SJSA1 (cell line): ENCODE measurements at regions not wholly inside any gene's neighbourhood (a gene's known extent, or its start where the extent isn't known, plus 50 kb on each side); places are given as distances from the start of the nearest gene placed in this dataset.
"Not testable (repeated sequence)": the region's sequence is repeated elsewhere in the genome, so short reads cannot be mapped to it uniquely, and the experiment has no call there.

Experiments
- DNase-seq, 2 experiments: peaks; one replicate each; pipeline ENCODE4 v3.0.0-alpha.2; 2015 to 2020; ENCODE audit warnings: low spot score in 2 of 2, low read depth in 1 of 2
- H3K27ac ChIP-seq: fragments of 250-450 bp; sonication (Bioruptor Pico); 2 replicates; pipeline ENCODE4 v1.5.1; 2020; ENCODE audit warnings: mild to moderate bottlenecking, moderate library complexity
- H3K27me3 ChIP-seq: fragments of 250-450 bp; sonication (Bioruptor Pico); replicated peaks from 2 replicates; pipeline ENCODE4 v1.5.1; 2020; ENCODE audit warnings: mild to moderate bottlenecking, moderate library complexity
- H3K36me3 ChIP-seq: fragments of 250-450 bp; sonication (Bioruptor Pico); 2 replicates; pipeline ENCODE4 v1.5.1; 2020; ENCODE audit warnings: mild to moderate bottlenecking
- H3K4me1 ChIP-seq: fragments of 250-450 bp; sonication (Bioruptor Pico); replicated peaks from 2 replicates; pipeline ENCODE4 v1.6.1; 2021; ENCODE audit warnings: mild to moderate bottlenecking
- H3K4me3 ChIP-seq: fragments of 250-450 bp; sonication (Bioruptor Pico); 2 replicates; pipeline ENCODE4 v1.5.1; 2020; ENCODE audit warnings: mild to moderate bottlenecking
- H3K9me3 ChIP-seq: fragments of 250-450 bp; sonication (Bioruptor Pico); replicated peaks from 2 replicates; pipeline ENCODE4 v1.5.1; 2020; ENCODE audit warnings: mild to moderate bottlenecking

DNA sequence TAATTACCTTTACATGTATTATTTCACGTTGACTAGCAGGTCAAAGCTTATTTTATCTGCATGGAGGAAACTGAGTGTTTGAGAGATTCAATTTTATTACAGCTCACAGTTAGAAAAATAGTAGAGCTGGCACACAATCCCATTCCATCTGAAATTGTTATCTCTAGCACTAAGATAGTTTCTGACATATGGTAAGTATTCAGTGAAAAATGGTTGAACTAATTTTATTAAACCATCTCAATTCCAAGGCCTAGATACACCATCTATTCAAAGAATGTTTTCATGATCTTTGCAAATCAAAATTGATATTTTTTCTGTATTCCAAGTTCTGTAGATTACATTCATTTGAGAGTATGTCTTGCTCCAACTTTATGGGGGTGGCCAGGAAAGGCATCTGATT lies 125.4 kb upstream of the FAT3 start:
- Histone ChIP-seq H3K27me3 (no peaks in the 10 kb centered on the region), H3K4me1 (no peaks in the 10 kb centered on the region), H3K9me3 (no peaks in the 10 kb centered on the region), H3K36me3 (no peaks in the 10 kb centered on the region), H3K27ac (no peak overlapping the region), H3K4me3 (no peak overlapping the region)
- no peak for DNase-seq

DNA sequence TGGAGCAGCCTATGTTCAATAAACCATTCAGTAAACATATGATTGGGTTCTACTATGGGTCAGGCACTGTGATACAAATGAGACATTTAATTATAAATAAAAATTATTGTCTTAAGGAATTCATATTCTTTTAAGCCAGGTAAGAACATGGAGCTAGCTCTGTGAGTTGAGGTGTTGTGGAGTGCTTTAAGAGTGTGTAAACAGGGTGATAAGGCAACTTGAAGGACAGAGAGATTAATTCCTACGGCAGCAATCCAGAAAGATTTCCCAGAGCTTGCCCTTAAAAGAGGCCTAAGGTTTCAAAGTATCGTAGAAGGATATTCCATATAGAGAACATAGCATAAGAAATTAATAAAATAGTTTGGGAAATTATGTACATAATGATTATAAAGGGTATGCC lies 126.4 kb upstream of the FAT3 start:
- H3K9me3 ChIP-seq: no peaks in the 10 kb centered on the region
- no peak overlapping the region for H3K27ac ChIP-seq
- no peaks in the 10 kb centered on the region for H3K4me1 ChIP-seq
- no peaks in the 10 kb centered on the region for H3K27me3 ChIP-seq
- no peak overlapping the region for H3K4me3 ChIP-seq
- no peaks in the 10 kb centered on the region for H3K36me3 ChIP-seq
- no peak for DNase-seq

DNA sequence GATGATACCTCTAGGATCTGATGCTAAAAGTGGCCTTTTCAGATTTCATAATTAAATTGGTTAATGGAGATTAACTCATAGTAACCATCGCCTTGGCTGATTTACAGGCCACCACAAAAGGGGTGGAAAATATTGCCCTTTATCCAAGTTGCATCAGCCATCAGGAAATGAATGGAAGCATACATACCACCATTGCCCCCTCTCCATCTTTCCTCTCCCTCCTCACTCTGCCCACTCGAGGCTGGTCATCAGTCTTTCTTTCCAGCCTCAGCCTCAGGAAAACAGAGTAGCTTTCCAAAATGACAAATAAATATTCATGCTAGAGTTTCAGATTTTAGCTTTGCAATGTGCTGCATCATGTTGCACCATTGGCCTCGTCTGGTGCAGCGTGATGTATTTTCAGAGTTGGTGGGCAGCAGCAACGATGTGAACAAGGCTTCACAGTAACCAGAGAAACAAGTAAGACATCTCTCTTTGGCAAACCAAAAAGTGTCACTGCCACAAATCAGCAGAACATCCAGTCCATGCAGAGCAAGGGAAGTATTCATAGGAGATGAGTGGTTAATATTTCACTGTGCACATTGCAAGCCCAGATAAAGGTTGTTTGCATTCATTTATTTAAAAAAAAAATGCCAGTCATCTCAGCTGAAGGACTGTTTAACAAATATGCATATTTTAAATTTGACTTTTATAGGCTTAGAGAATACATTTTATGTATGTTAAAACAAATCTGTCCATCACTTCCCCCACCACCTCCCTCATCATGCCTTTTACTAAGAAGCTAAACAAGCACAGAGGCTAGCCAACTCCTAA lies 136.7 kb upstream of the FAT3 start:
- H3K27me3 ChIP-seq: no peaks in the 10 kb centered on the region
- no peak overlapping the region for H3K4me3 ChIP-seq
- no peak for DNase-seq
- H3K9me3 ChIP-seq: no peaks in the 10 kb centered on the region
- no peaks in the 10 kb centered on the region for H3K36me3 ChIP-seq
- no peaks in the 10 kb centered on the region for H3K4me1 ChIP-seq
- no peak overlapping the region for H3K27ac ChIP-seq

DNA sequence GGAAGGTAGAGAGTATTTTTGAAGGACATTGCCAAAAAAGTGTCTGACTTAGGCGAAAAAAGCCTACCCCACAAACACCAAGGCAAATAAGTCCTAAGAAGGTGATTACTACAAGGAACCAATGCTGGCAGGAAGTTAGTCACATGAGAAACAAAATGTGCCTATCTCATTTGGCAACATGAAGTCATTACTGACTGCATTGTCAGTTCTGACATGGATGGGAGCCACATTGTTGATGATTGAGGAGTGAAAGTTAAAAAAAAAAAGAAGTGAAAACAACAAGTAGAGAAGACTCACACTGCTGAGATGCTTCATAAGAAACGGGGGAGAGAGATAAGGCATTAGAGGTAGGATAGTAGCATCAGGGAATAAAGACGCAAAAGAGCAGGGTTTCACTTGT lies 141.5 kb upstream of the FAT3 start:
- Histone ChIP-seq H3K27ac (no peak overlapping the region), H3K4me3 (no peak overlapping the region), H3K4me1 (no peaks in the 10 kb centered on the region), H3K9me3 (no peaks in the 10 kb centered on the region), H3K36me3 (no peaks in the 10 kb centered on the region), H3K27me3 (no peaks in the 10 kb centered on the region)
- no peak for DNase-seq

DNA sequence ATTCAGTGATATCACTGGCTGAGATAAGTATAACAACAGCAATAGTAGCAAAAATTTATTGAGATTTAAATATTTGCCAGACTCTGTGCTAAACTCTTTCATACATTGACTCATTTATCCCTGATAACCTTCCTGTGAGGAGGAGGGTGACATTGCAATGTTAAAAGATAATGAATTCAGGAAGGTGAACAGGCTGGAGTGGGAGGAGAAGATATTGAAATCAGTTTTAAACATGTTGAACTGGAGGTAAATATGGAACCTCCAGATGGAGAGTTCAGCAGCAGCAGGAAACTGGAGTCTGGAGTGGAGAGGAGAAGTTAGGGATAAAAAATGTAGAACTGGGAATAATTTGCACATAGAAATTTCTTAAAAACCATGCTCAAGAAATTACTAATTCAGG lies 142.0 kb upstream of the FAT3 start:
- Histone ChIP-seq H3K27ac (no peak overlapping the region), H3K36me3 (no peaks in the 10 kb centered on the region), H3K4me3 (no peak overlapping the region), H3K27me3 (no peaks in the 10 kb centered on the region), H3K9me3 (no peaks in the 10 kb centered on the region), H3K4me1 (no peaks in the 10 kb centered on the region)
- no peak for DNase-seq

DNA sequence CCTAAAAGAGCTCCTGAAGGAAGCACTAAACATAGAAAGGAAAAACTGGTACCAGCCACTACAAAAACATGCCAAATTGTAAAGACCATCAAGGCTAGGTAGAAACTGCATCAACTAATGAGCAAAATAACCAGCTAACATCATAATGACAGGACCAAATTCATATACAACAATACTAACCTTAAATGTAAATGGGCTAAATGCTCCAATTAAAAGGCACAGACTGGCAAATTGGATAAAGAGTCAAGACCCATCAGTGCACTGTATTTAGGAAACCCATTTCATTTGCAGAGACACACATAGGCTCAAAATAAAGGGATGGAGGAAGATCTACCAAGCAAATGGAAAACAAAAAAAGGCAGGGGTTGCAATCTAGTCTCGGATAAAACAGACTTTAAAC lies 150.1 kb upstream of the FAT3 start:
- not testable (repeated sequence) for H3K27ac ChIP-seq, H3K4me1 ChIP-seq, H3K4me3 ChIP-seq, H3K9me3 ChIP-seq, H3K27me3 ChIP-seq, H3K36me3 ChIP-seq, DNase-seq

DNA sequence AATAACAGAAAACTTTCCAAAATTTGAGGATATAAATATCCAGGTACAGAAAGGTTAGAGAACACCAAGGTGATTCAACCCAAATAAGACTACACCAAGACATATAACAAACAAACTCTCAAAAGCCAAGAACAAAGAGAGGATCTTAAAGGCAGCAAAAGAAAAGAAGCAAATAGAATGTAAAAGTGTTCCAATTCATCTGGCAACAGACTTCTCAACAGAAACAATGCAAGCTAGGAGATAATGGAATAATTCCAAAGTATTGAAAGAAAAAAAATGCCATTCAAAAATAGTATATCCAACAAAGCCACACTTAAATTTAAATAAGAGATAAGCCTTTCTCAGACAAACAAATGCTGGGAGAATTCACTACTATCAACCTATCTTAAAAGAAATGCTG lies 153.0 kb upstream of the FAT3 start:
- H3K27ac ChIP-seq: no peak overlapping the region
- no peak for DNase-seq
- H3K36me3 ChIP-seq: no peaks in the 10 kb centered on the region

GRCh38 chr11:92070026-92070889 lies 154.4 kb upstream of the FAT3 start:
- no peaks in the 10 kb centered on the region for H3K36me3 ChIP-seq
- H3K9me3 ChIP-seq: no peaks in the 10 kb centered on the region
- H3K27ac ChIP-seq: no peak overlapping the region
- no peak overlapping the region for H3K4me3 ChIP-seq
- no peaks in the 10 kb centered on the region for H3K4me1 ChIP-seq
- H3K27me3 ChIP-seq: no peaks in the 10 kb centered on the region
- DNase-seq: no peak

More for the DNA sequence above, 153.0 kb upstream of the FAT3 start:
- no peak overlapping the region for H3K4me3 ChIP-seq
- no peaks in the 10 kb centered on the region for H3K4me1 ChIP-seq
- no peaks in the 10 kb centered on the region for H3K27me3 ChIP-seq
- H3K9me3 ChIP-seq: no peaks in the 10 kb centered on the region

DNA sequence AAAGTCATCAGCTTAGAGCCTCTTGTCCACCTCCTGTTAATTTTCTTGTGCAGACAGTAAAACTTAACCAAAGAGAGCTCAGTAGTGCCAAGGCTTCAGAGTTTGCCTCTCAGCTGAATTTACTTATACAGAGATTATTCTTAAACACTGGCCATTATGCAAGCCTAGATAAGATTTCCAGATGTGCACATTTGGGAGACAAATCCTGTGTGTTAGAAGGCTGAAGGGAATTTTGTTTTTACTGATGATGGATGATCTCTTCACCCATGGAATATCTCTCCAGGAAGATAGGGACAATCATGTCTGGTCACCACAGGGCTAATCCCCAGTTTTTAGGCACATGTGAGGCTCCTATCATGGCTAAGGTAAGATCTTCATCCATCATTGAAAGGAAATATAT lies 157.6 kb upstream of the FAT3 start:
- no peaks in the 10 kb centered on the region for H3K36me3 ChIP-seq
- H3K4me3 ChIP-seq: no peak overlapping the region
- no peak overlapping the region for H3K27ac ChIP-seq
- no peaks in the 10 kb centered on the region for H3K27me3 ChIP-seq
- no peaks in the 10 kb centered on the region for H3K9me3 ChIP-seq
- no peaks in the 10 kb centered on the region for H3K4me1 ChIP-seq
- no peak for DNase-seq

DNA sequence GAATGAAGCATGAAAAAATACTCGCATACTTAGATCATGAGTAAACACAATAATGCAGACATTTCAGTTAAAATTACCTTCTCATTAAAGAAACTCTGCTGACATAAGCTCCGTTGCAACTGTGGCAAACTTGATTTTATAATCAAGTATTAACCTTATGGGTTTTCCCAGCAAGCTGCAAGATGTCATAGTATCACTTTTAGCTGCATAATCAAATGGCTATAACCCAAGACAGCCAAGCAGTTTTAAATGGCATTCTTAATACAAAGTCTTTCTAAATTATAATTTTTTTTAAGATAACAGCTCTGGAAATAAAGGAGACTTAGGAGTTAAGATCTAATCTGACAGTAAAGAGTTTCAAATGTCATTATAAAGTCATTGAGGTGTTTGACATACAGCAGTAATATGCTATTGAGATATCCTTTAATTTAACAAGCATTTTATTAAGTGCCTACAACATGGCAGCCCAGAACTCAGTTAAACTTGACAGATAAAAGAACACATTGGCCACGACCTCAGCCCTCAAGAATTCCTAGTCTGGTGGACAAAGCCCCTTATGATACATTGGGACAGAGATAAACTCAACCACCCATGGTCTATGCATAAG lies 163.1 kb upstream of the FAT3 start:
- no peaks in the 10 kb centered on the region for H3K27me3 ChIP-seq
- H3K27ac ChIP-seq: no peak overlapping the region
- H3K36me3 ChIP-seq: no peaks in the 10 kb centered on the region
- DNase-seq: no peak
- no peaks in the 10 kb centered on the region for H3K9me3 ChIP-seq
- H3K4me1 ChIP-seq: no peaks in the 10 kb centered on the region
- no peak overlapping the region for H3K4me3 ChIP-seq

DNA sequence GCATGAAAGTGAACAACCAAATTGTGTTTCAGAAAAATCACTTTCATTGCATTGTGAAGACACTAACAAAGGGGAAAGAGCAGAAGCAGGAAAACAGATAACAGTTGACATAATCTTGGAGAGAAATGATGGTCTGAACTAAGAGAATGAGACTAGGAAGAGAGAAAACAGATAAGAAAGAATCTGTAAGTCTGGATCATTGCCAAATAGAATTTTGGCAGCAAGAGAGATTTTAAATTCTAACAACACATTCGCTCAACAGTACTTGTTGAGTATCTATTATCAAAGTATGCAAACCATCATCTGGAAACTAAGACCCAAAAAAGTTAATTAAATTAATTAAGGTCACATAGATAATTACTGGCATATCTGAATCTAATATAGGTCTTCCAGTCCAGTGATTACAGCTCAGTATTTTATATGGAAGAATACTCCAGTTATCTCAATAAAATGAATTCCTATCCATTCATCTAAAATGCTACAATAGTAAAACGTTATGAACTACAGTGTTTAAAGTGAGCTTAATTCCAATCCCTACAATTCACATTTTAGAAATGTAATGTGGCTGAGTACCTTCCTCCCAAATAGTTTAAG lies 166.7 kb upstream of the FAT3 start:
- no peaks in the 10 kb centered on the region for H3K9me3 ChIP-seq
- no peaks in the 10 kb centered on the region for H3K27me3 ChIP-seq
- H3K27ac ChIP-seq: no peak overlapping the region
- H3K36me3 ChIP-seq: no peaks in the 10 kb centered on the region
- H3K4me3 ChIP-seq: no peak overlapping the region
- no peak for DNase-seq
- H3K4me1 ChIP-seq: no peaks in the 10 kb centered on the region

DNA sequence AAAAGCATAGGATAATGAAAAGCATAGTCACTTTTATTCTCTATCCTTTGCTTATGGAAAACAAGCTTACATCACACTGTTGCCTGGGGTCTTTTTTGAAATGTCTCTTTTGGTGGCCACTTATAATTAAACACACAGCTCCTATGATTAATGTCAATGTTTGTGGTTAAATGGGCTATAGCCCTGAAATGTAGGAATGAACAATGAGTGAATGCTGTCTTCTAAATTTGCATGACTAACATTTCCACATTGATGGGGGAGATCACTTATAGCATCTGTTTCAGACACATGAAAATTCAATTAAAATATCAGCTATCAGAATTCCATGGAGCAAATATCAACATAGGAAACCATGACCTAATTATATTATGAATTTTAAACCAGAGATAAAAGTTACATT lies 171.4 kb upstream of the FAT3 start:
- no peaks in the 10 kb centered on the region for H3K27me3 ChIP-seq
- no peak for DNase-seq
- H3K9me3 ChIP-seq: no peaks in the 10 kb centered on the region
- no peaks in the 10 kb centered on the region for H3K4me1 ChIP-seq
- H3K4me3 ChIP-seq: no peak overlapping the region
- no peak overlapping the region for H3K27ac ChIP-seq
- H3K36me3 ChIP-seq: no peaks in the 10 kb centered on the region

- Histone ChIP-seq H3K4me1 (no peaks in the 10 kb centered on the region), H3K36me3 (no peaks in the 10 kb centered on the region), H3K27me3 (no peaks in the 10 kb centered on the region), H3K4me3 (no peak overlapping the region), H3K9me3 (no peaks in the 10 kb centered on the region), H3K27ac (no peak overlapping the region)
- DNase-seq: no peak
Measured at GRCh38 chr11:92050305-92050704, 174.3 kb upstream of the FAT3 start.

DNA sequence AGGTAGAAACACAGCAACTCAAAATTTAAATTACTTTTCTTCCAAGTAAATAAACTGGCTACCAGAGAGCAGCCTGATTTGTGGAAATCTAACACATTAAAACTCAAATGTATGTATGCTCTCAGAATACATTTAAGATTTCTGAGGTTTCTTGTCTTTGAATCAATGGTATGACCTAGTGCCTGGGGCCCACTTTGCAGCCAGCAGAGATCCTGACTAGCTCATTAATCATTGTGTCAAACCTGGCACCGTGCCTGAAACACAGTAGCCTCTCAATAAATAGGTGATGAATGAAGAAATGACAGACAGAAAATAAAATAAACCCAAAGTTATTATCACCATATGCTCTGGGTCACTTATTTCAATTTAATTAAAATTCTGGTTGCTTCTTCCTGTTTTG lies 176.2 kb upstream of the FAT3 start:
- Histone ChIP-seq H3K27ac (no peak overlapping the region), H3K9me3 (no peaks in the 10 kb centered on the region), H3K4me3 (no peak overlapping the region), H3K27me3 (no peaks in the 10 kb centered on the region), H3K36me3 (no peaks in the 10 kb centered on the region), H3K4me1 (no peaks in the 10 kb centered on the region)
- DNase-seq: no peak
